DOHH2 (cell line): ENCODE measurements at regions not wholly inside any gene's neighbourhood (a gene's known extent, or its start where the extent isn't known, plus 50 kb on each side); places are given as distances from the start of the nearest gene placed in this dataset.

ENCODE experiments used
- H3F3A ChIP-seq: fragments of 200-600 bp; sonication (generic), shearing (Covaris generic); 2 replicates; pipeline ENCODE4 v1.6.0; 2016; ENCODE audit warnings: antibody characterized with exemption, mild to moderate bottlenecking; ENCODE audit not compliant: control insufficient read depth, insufficient read depth
- H3K27ac ChIP-seq: fragments of 200-600 bp; sonication (generic); 2 replicates; pipeline ENCODE4 v1.5.1; 2014; ENCODE audit warnings: low read depth, mild to moderate bottlenecking, low read length, moderate library complexity
- H3K27me3 ChIP-seq: fragments of 200-600 bp; sonication (generic); 2 replicates; pipeline ENCODE4 v1.6.1; 2014; ENCODE audit warnings: mild to moderate bottlenecking, low read length, mixed read lengths; ENCODE audit not compliant: control insufficient read depth
- H3K36me3 ChIP-seq: fragments of 200-600 bp; sonication (generic); 2 replicates; pipeline ENCODE4 v1.6.1; 2014; ENCODE audit warnings: mild to moderate bottlenecking, low read length, moderate library complexity, mixed read lengths; ENCODE audit not compliant: control insufficient read depth
- H3K4me1 ChIP-seq: fragments of 200-600 bp; sonication (generic); 2 replicates; pipeline ENCODE4 v1.6.1; 2014; ENCODE audit warnings: mild to moderate bottlenecking, low read length, mixed read lengths; ENCODE audit not compliant: control insufficient read depth
- H3K4me2 ChIP-seq: fragments of 200-600 bp; sonication (generic); 2 replicates; pipeline ENCODE4 v1.6.0; 2014; ENCODE audit warnings: mild to moderate bottlenecking, low read length, moderate library complexity
- H3K4me3 ChIP-seq: fragments of 200-600 bp; sonication (generic); 2 replicates; pipeline ENCODE4 v1.5.1; 2014; ENCODE audit warnings: mild to moderate bottlenecking, low read length, mixed read lengths
- H3K79me2 ChIP-seq: fragments of 200-600 bp; sonication (generic); 2 replicates; pipeline ENCODE4 v1.6.1; 2014; ENCODE audit warnings: mild to moderate bottlenecking, low read length, mixed read lengths; ENCODE audit not compliant: control insufficient read depth
- H3K9me2 ChIP-seq: fragments of 200-600 bp; sonication (generic); replicated peaks from 2 replicates; pipeline ENCODE4 v1.6.1; 2014; ENCODE audit warnings: mild to moderate bottlenecking, low read length, mixed read lengths; ENCODE audit not compliant: control insufficient read depth
- H3K9me3 ChIP-seq: fragments of 200-600 bp; sonication (generic); 2 replicates; pipeline ENCODE4 v1.6.1; 2014; ENCODE audit warnings: antibody characterized with exemption, low read length, mixed read lengths; ENCODE audit not compliant: control insufficient read depth, insufficient read depth
- H4K20me1 ChIP-seq: fragments of 200-600 bp; sonication (generic); 2 replicates; pipeline ENCODE4 v1.6.0; 2014; ENCODE audit warnings: low read depth, mild to moderate bottlenecking, antibody characterized with exemption, low read length, moderate library complexity; ENCODE audit not compliant: control insufficient read depth, insufficient read depth
- CTCF ChIP-seq: fragments of 200-600 bp; sonication (generic); IDR thresholded peaks from one replicate; pipeline ENCODE4 v1.5.1; 2014; ENCODE audit warnings: antibody characterized with exemption, mild to moderate bottlenecking, low read depth, low read length; ENCODE audit not compliant: poor library complexity, severe bottlenecking
- EZH2phosphoT487 ChIP-seq: fragments of 200-600 bp; sonication (generic); IDR thresholded peaks from 2 replicates; pipeline ENCODE4 v1.6.1; 2017; ENCODE audit warnings: borderline replicate concordance, mild to moderate bottlenecking, antibody characterized with exemption, low read length, moderate library complexity, mixed read lengths

- no peaks in the 10 kb centered on the region for H3K36me3 ChIP-seq
- TF ChIP-seq CTCF: no peak
- no peak for TF ChIP-seq EZH2phosphoT487
- peaks cover 29% of the 10 kb centered on the region for H3K4me1 ChIP-seq
- no peak overlapping the region for H3K4me3 ChIP-seq
- no peaks in the 10 kb centered on the region for H3K9me2 ChIP-seq
- no peak overlapping the region for H3K4me2 ChIP-seq
- no peaks in the 10 kb centered on the region for H4K20me1 ChIP-seq
- no peaks in the 10 kb centered on the region for H3F3A ChIP-seq
- no peaks in the 10 kb centered on the region for H3K27me3 ChIP-seq
- no peak overlapping the region for H3K27ac ChIP-seq
- H3K9me3 ChIP-seq: no peaks in the 10 kb centered on the region
- H3K79me2 ChIP-seq: no peaks in the 10 kb centered on the region
Measured at GRCh38 chr2:181398000-181398399, 59.2 kb upstream of the ITGA4 start.

DNA sequence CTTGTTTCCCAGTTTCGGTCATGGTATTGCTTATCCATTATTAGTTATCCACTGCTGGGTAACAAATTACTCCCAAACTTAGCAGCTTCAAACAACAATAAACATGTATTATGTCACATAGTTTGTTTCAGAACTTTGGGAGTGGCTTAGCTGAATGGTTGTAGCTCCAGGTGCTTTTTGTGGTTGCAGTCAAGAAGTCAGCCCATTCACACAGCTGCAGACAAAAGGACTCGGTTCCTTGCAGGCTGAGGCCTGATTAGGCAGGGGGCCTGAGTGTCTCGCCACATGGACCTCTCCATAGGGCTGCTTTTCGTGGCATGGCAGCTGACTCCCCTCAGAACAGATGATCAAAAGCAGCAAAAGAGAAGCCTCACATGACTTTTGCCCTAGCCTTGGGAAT is 58.2 kb upstream of the ITGA4 start:
- TF ChIP-seq EZH2phosphoT487: no peak
- no peak for TF ChIP-seq CTCF

GRCh38 chr2:181404472-181404871 is 52.7 kb upstream of the ITGA4 start:
- Histone ChIP-seq H3K4me1 (peaks cover 54% of the 10 kb centered on the region), H3K36me3 (no peaks in the 10 kb centered on the region), H3K4me3 (peak overlapping the region; percentile 32), H4K20me1 (no peaks in the 10 kb centered on the region), H3K9me2 (no peaks in the 10 kb centered on the region), H3K27ac (peak overlapping the region; percentile 47), H3K79me2 (no peaks in the 10 kb centered on the region), H3F3A (0 out of 2 replicates have a peak, but pooled peaks cover 2% of the 10 kb centered on the region), H3K9me3 (no peaks in the 10 kb centered on the region), H3K4me2 (peak overlapping the region; percentile 64), H3K27me3 (no peaks in the 10 kb centered on the region)
- no peak for TF ChIP-seq EZH2phosphoT487
- no peak for TF ChIP-seq CTCF

More for the DNA sequence above, 58.2 kb upstream of the ITGA4 start:
- H3K36me3 ChIP-seq: no peaks in the 10 kb centered on the region
- H3K27ac ChIP-seq: no peak overlapping the region
- no peaks in the 10 kb centered on the region for H4K20me1 ChIP-seq
- no peaks in the 10 kb centered on the region for H3K9me2 ChIP-seq
- no peaks in the 10 kb centered on the region for H3K79me2 ChIP-seq
- H3K4me3 ChIP-seq: no peak overlapping the region
- H3K9me3 ChIP-seq: no peaks in the 10 kb centered on the region
- no peak overlapping the region for H3K4me2 ChIP-seq
- no peaks in the 10 kb centered on the region for H3K27me3 ChIP-seq
- H3K4me1 ChIP-seq: peaks cover 25% of the 10 kb centered on the region
- H3F3A ChIP-seq: no peaks in the 10 kb centered on the region
